SHP77 (cell line): ENCODE measurements at regions not wholly inside any gene's neighbourhood (a gene's known extent, or its start where the extent isn't known, plus 50 kb on each side); places are given as distances from the start of the nearest gene placed in this dataset.
"Not testable (repeated sequence)": the region's sequence is repeated elsewhere in the genome, so short reads cannot be mapped to it uniquely, and the experiment has no call there.

Source experiments
- DNase-seq, 2 experiments: peaks; one replicate each; lab custom pipeline; 2025; lab: John Stamatoyannopoulos, UW

DNA sequence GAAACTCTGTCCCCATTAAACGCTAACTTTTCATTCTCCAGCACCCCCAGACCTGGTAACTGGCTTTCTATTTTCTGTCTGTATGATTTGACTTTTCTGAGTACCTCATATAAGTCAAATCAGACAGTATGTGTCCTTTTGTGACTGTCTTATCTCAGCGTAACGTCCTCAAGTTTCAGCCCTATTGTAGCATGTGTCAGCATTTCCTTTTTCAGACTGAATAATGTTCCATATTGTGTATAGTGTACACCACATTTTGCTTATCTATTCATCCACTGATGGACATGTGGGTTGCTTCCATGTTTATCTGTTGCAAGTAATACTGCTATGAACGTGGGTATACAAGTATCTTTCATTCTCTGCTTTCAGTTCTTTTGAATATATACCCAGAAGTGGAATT is 242.4 kb downstream of the RTP5 start:
- not testable (repeated sequence) for DNase-seq

DNA sequence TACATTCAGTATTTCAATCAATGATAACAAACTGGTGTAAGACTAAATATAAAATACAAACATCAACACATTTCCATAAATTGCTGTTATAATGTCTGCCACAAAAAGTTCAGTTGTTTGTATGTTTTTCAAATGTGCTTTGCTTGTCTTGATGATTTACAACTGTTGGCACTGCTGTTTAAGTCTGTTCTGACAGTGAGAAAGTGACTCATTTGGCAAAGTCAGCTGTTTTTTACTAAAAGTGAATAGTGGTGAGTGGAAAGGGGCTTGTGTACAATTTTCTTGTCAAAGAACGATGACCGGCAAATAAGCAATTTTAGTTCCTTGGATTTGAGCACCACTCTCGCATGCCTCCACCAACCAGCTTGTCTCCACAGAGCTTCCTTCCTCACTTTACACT is 244.0 kb downstream of the RTP5 start:
- DNase-seq: not testable (repeated sequence)

DNA sequence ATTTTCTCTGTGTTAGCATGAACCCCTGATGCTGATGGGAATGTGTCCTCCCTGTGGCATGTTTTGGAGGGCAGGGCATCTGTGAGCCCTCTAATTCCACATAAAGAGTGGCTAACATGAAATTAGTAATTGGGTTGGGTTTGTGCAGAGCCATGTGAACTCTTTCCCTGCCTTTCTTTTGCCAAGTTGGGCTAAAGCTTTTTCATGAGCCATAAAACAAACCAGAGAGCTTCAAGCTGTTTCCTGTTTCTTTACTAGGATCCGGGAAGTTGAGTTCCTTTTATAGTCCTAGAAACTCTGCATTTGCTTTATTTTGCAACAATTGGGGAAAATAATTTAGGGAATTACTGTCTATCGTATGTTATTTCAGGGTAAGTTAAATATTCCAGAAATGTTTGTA is 247.1 kb downstream of the RTP5 start:
- DNase-seq: not testable (repeated sequence)

DNA sequence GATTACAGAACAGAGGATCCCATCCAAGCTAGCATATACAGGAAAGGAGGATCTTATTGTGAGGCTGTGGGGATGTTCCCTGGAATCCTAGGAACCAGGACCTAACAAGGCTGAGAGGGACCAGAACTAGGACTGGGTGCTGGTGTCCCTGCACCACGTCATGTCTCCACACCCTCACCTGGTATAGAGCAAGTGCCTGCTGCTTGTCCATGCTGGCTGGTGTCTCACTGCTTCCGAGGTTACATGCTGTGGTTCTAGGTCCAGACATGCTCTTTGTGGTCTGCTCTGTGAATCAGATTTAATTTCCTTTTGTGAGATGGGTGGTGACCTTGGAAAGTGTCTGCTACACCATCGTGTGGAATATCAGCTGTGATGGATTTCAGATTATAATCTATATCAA is 247.8 kb downstream of the RTP5 start:
- DNase-seq: not testable (repeated sequence)

DNA sequence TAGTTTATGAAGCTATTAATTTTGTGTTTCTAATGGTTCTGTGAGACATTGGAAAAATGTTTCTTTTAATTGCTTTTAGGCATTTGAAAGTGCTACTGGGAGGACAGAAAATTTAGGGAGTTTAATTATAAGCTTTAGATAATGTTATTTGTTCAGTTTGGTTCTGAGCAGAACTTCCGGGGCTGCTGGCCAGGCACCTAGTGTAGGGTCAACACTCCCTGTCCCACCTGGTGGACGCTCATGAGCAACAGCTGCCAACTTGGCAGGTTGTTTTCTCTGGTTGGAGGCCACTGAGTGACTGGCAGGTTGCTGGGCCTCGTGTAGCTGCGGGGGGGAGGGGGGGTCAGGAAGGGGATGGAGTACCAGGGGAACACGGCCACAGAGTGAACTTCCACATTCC is 250.2 kb downstream of the RTP5 start:
- not testable (repeated sequence) for DNase-seq

DNA sequence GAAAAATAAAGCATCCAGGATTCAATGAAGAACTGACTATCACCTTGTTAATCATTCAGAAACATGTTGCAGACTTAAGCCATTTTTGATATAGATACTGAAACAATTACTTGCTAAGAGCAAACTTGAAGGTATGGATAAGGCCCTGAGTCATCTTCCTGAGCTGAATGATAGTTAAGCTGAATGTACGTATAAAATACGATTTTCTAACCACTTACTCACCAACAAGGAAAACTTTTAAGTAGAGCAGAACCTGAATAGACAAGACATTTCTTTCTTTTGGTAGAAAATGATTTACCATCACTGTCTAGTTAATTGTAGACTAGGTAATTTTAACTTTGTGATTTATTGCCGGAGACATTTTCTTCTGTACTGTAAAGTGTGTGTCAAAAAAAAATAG is 261.2 kb downstream of the RTP5 start:
- not testable (repeated sequence) for DNase-seq

DNA sequence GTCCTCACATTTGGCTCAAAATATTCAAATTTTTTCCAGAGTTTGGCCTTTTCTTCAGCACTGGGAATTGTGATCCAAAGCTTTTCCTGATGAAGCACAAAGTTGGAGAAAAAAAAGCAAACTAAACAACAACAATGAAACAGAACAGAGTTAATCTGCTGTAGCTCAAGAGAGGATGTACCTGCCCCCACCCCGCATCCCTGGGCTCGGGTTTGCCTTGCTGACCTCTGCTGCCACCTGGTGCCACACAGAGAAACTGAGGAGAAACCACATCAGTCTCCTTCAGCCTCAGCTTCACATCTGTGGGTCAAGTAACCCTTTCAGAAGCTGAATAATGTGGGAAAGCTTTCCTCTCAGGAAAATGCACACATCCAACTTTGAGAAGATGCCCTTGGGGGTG is 290.4 kb downstream of the RTP5 start:
- not testable (repeated sequence) for DNase-seq

DNA sequence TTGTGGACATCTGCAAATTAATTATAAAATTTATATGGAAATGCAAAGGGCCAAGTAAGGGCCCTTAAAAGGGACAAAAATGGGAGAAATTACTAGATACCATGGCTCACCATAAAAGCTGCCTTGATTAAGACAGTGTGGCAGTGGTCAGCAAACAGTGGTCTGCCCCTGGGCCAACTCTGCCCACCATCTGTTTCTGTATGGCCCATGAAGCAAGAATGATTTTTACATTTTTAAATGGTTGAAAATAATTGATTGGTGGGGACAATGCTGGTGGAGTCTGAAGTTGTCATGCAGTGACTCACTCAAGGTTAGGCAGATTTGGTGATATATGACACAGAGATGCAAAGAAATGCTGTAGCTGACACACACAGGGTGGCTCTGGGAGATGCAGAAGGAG is 295.6 kb downstream of the RTP5 start:
- not testable (repeated sequence) for DNase-seq

DNA sequence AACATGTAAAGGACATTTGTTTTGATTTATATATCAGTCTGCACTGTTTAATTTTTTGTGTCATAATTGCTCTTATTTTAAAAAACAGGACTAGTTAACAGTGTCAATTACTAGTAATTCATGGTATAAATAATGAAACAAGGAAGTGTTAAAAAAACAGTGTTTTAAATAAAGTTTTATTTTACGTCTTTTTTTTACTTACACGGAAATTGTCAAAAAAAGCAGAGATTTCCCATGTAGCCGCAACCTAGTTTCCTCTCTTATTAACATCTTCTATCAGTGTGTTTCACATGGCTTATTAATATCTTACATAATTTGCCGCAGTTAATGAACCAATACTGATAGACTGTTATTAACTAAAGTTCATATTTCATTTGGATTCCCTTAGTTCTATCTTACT is 301.8 kb downstream of the RTP5 start:
- not testable (repeated sequence) for DNase-seq
